Astrocyte (in vitro differentiated cells and primary cell): ENCODE measurements at regions not wholly inside any gene's neighbourhood (a gene's known extent, or its start where the extent isn't known, plus 50 kb on each side); places are given as distances from the start of the nearest gene placed in this dataset.
A peak's percentile ranks its signal among the peaks of the same experiment; 100 is the strongest.

Source experiments
- DNase-seq: peaks from one replicate; pipeline ENCODE4 v3.0.0-alpha.2; 2010; ENCODE audit warnings: low read depth
- FAIRE-seq: peaks from 2 replicates; lab custom pipeline; 2011; peaks lifted over from hg19 to GRCh38; lab: Jason Lieb, UNC
- H2AFZ ChIP-seq: 2 replicates; pipeline ENCODE4 v1.6.0; 2012; ENCODE audit warnings: low read depth, low read length, inconsistent platforms
- H3K27ac ChIP-seq: 2 replicates; pipeline ENCODE4 v1.5.1; 2011; ENCODE audit warnings: low read depth, low read length, inconsistent platforms
- H3K27me3 ChIP-seq: 2 replicates; pipeline ENCODE4 v1.6.0; 2011; ENCODE audit warnings: low read length, inconsistent platforms; ENCODE audit not compliant: insufficient read depth
- H3K36me3 ChIP-seq: 2 replicates; pipeline ENCODE4 v1.5.1; 2011; ENCODE audit warnings: low read length, inconsistent platforms; ENCODE audit not compliant: insufficient read depth
- H3K4me1 ChIP-seq: 2 replicates; pipeline ENCODE4 v1.5.1; 2011; ENCODE audit warnings: low read length, inconsistent platforms; ENCODE audit not compliant: insufficient read depth
- H3K4me2 ChIP-seq: 2 replicates; pipeline ENCODE4 v1.6.0; 2012; ENCODE audit warnings: low read length, inconsistent platforms
- H3K4me3 ChIP-seq: 2 replicates; pipeline ENCODE4 v1.5.1; 2011; ENCODE audit warnings: low read depth, mild to moderate bottlenecking, low read length, inconsistent platforms; ENCODE audit not compliant: insufficient read depth
- H3K79me2 ChIP-seq: 2 replicates; pipeline ENCODE4 v1.6.0; 2012; ENCODE audit warnings: mild to moderate bottlenecking, low read length, inconsistent platforms; ENCODE audit not compliant: insufficient read depth
- H3K9ac ChIP-seq: 2 replicates; pipeline ENCODE4 v1.6.0; 2012; ENCODE audit warnings: mild to moderate bottlenecking, low read length, inconsistent platforms
- H3K9me3 ChIP-seq: 2 replicates; pipeline ENCODE4 v1.5.1; 2012; ENCODE audit warnings: low read depth, mild to moderate bottlenecking, low read length, inconsistent platforms; ENCODE audit not compliant: insufficient read depth
- H4K20me1 ChIP-seq: 2 replicates; pipeline ENCODE4 v1.6.0; 2012; ENCODE audit warnings: low read length, inconsistent platforms; ENCODE audit not compliant: insufficient read depth
- H3K27ac Mint-ChIP-seq: one replicate; pipeline ENCODE4 v1.8.0; 2021; ENCODE audit warnings: mild to moderate bottlenecking, mixed read lengths; ENCODE audit not compliant: unreplicated experiment
- H3K27me3 Mint-ChIP-seq: one replicate; pipeline ENCODE4 v1.8.0; 2021; ENCODE audit warnings: low read depth, mixed read lengths; ENCODE audit not compliant: unreplicated experiment
- H3K36me3 Mint-ChIP-seq: one replicate; pipeline ENCODE4 v1.8.0; 2021; ENCODE audit warnings: low read depth, mixed read lengths; ENCODE audit not compliant: unreplicated experiment
- H3K4me1 Mint-ChIP-seq: one replicate; pipeline ENCODE4 v1.8.0; 2021; ENCODE audit warnings: low read depth, mixed read lengths; ENCODE audit not compliant: unreplicated experiment
- H3K4me3 Mint-ChIP-seq: one replicate; pipeline ENCODE4 v1.8.0; 2021; ENCODE audit warnings: mild to moderate bottlenecking, moderate library complexity, mixed read lengths; ENCODE audit not compliant: unreplicated experiment
- H3K9me3 Mint-ChIP-seq: one replicate; pipeline ENCODE4 v1.8.0; 2021; ENCODE audit warnings: mild to moderate bottlenecking, mixed read lengths; ENCODE audit not compliant: unreplicated experiment
- EZH2 ChIP-seq: IDR thresholded peaks from 2 replicates; pipeline ENCODE4 v1.6.1; 2012; ENCODE audit warnings: mild to moderate bottlenecking, low read length, inconsistent platforms; ENCODE audit not compliant: insufficient read depth
- TF ChIP-seq, protein P1 (sequence below): IDR thresholded peaks from 2 replicates; pipeline ENCODE4 v1.5.1; 2011; ENCODE audit warnings: low read depth, mild to moderate bottlenecking, inconsistent platforms, low read length, moderate library complexity; ENCODE audit not compliant: insufficient read depth

GRCh38 chr13:79791471-79792042 is 310.6 kb downstream of the NDFIP2 start:
- H3K36me3 ChIP-seq = no peaks in the 10 kb centered on the region
- no peak overlapping the region for H2AFZ ChIP-seq
- H3K4me3 Mint-ChIP-seq = no peak overlapping the region
- no peak overlapping the region for H3K4me2 ChIP-seq
- H3K79me2 ChIP-seq = no peaks in the 10 kb centered on the region
- no peak overlapping the region for H3K27ac Mint-ChIP-seq
- no peaks in the 10 kb centered on the region for H3K9me3 ChIP-seq
- no peaks in the 10 kb centered on the region for H3K27me3 Mint-ChIP-seq
- no peaks in the 10 kb centered on the region for H4K20me1 ChIP-seq
- no peak overlapping the region for H3K4me3 ChIP-seq
- peaks cover 3% of the 10 kb centered on the region for H3K36me3 Mint-ChIP-seq
- H3K4me1 Mint-ChIP-seq = no peaks in the 10 kb centered on the region
- FAIRE-seq = no peak
- H3K27me3 ChIP-seq = no peaks in the 10 kb centered on the region
- no peak overlapping the region for H3K27ac ChIP-seq
- no peak for DNase-seq
- no peak overlapping the region for H3K9ac ChIP-seq
- peaks cover 7% of the 10 kb centered on the region for H3K9me3 Mint-ChIP-seq
- TF ChIP-seq, protein P1, sequence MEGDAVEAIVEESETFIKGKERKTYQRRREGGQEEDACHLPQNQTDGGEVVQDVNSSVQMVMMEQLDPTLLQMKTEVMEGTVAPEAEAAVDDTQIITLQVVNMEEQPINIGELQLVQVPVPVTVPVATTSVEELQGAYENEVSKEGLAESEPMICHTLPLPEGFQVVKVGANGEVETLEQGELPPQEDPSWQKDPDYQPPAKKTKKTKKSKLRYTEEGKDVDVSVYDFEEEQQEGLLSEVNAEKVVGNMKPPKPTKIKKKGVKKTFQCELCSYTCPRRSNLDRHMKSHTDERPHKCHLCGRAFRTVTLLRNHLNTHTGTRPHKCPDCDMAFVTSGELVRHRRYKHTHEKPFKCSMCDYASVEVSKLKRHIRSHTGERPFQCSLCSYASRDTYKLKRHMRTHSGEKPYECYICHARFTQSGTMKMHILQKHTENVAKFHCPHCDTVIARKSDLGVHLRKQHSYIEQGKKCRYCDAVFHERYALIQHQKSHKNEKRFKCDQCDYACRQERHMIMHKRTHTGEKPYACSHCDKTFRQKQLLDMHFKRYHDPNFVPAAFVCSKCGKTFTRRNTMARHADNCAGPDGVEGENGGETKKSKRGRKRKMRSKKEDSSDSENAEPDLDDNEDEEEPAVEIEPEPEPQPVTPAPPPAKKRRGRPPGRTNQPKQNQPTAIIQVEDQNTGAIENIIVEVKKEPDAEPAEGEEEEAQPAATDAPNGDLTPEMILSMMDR = no peak
- TF ChIP-seq EZH2 = no peak
- H3K4me1 ChIP-seq = no peaks in the 10 kb centered on the region

DNA sequence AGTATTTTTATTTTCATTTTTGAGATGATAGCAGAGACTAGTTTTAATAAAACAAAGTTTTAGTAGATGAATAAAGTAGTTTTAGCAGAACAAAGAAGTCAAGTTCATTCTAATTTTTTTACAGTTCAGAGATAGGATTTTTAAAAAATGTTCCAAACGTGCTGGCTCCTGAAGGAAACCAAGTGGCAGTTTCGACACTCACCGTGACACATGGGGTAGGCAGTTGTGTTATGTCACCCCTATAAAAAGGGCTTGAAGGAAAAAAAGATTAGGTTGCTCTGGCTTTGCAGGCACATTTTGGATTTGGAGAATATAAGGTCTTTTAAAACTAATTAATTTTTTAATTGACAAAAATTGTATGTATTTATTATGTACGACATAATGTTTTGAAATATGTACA is 305.2 kb downstream of the NDFIP2 start:
- H3K27ac ChIP-seq = no peak overlapping the region
- no peaks in the 10 kb centered on the region for H3K79me2 ChIP-seq
- Mint-ChIP-seq H3K4me1 (peaks cover 22% of the 10 kb centered on the region), H3K36me3 (peaks cover 3% of the 10 kb centered on the region), H3K9me3 (peaks cover 7% of the 10 kb centered on the region), H3K27me3 (no peaks in the 10 kb centered on the region), H3K27ac (no peak overlapping the region), H3K4me3 (no peak overlapping the region)
- no peak for DNase-seq
- TF ChIP-seq, protein P1 = no peak
- no peak for TF ChIP-seq EZH2
- no peaks in the 10 kb centered on the region for H3K27me3 ChIP-seq
- H4K20me1 ChIP-seq = no peaks in the 10 kb centered on the region
- no peak overlapping the region for H3K9ac ChIP-seq
- no peak overlapping the region for H2AFZ ChIP-seq
- H3K4me1 ChIP-seq = peaks cover 17% of the 10 kb centered on the region
- H3K9me3 ChIP-seq = no peaks in the 10 kb centered on the region
- no peak overlapping the region for H3K4me2 ChIP-seq
- no peaks in the 10 kb centered on the region for H3K36me3 ChIP-seq
- no peak for FAIRE-seq
- H3K4me3 ChIP-seq = no peak overlapping the region

DNA sequence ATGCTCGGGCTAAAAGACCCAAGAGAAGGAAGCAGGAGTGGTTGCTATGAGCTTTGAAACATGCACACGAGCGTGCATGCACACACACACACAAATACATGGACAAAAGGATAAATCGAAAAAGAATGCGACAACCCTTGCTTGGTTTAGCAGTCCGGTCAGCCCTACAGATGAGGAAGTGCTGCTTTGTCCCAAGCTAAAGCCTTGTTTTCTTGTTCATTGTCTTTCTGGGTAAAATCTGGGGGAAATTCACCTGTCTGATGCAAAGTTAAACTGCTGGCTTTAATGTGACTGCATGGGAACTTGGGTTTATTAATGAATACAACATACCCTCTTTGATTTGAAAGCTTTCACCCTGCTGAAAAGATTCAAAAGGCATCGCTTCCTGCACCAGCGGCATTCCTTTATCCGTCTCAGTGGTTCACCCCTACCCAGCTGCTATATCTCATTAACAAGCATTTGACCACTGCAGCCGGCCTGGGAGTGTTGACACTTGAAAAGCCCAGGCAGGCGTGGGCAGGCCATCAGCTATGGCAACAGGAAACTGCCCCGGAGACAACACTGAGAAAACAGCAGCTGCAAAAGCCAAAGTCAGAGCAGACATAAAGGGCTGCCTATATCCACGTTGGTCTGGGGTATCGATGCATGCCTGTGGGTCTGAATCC is 301.7 kb downstream of the NDFIP2 start:
- Histone ChIP-seq H3K4me2 (peak overlapping the region; percentile 72), H3K27me3 (no peaks in the 10 kb centered on the region), H3K4me3 (peak overlapping the region; percentile 22), H3K9ac (peak overlapping the region; percentile 27), H3K36me3 (no peaks in the 10 kb centered on the region), H3K27ac (peak overlapping the region; percentile 37), H3K9me3 (no peaks in the 10 kb centered on the region), H4K20me1 (no peaks in the 10 kb centered on the region), H2AFZ (peak overlapping the region; percentile 55), H3K79me2 (no peaks in the 10 kb centered on the region), H3K4me1 (peaks cover 30% of the 10 kb centered on the region)
- H3K27me3 Mint-ChIP-seq = no peaks in the 10 kb centered on the region
- H3K27ac Mint-ChIP-seq = peak overlapping the region; percentile 96
- peak; percentile 62 for FAIRE-seq
- no peaks in the 10 kb centered on the region for H3K36me3 Mint-ChIP-seq
- no peaks in the 10 kb centered on the region for H3K9me3 Mint-ChIP-seq
- TF ChIP-seq EZH2 = no peak
- TF ChIP-seq, protein P1 = no peak
- peak overlapping the region; percentile 47 for H3K4me3 Mint-ChIP-seq
- DNase-seq = peak; percentile 86
- peaks cover 39% of the 10 kb centered on the region for H3K4me1 Mint-ChIP-seq
